Left lung (tissue), 4 donors: ENCODE measurements at regions not wholly inside any gene's neighbourhood (a gene's known extent, or its start where the extent isn't known, plus 50 kb on each side); places are given as distances from the start of the nearest gene placed in this dataset.

Experiments
- ATAC-seq: fragments of 200-7000 bp; cut with Tn5 transposase; one replicate; pipeline ENCODE4 v1.9.1; 2020; ENCODE audit warnings: moderate library complexity
- DNase-seq, 4 donors: peaks; one replicate each; pipeline ENCODE4 v3.0.0-alpha.2; 2013 to 2020
- H3K27ac ChIP-seq, 2 donors: fragments of 200-600 bp; sonication (generic) in 1 of 2; one replicate each; pipeline versions ENCODE4 v1.5.0 to v1.8.0; 2020 to 2021
- H3K27me3 ChIP-seq, 2 donors: fragments of 200-600 bp; sonication (generic) in 1 of 2; one replicate each; pipeline versions ENCODE4 v1.5.0 to v1.8.0; 2020 to 2021
- H3K36me3 ChIP-seq, 2 donors: fragments of 200-600 bp; sonication (generic) in 1 of 2; one replicate each; pipeline versions ENCODE4 v1.5.0 to v1.8.0; 2020 to 2021
- H3K4me1 ChIP-seq, 2 donors: fragments of 200-600 bp; one replicate each; pipeline ENCODE4 v1.8.0; 2021
- H3K4me3 ChIP-seq, 2 donors: fragments of 200-600 bp; sonication (generic) in 1 of 2; one replicate each; pipeline versions ENCODE4 v1.5.0 to v1.8.0; 2020 to 2021; ENCODE audit warnings: mild to moderate bottlenecking in 1 of 2
- H3K9me3 ChIP-seq, 2 donors: fragments of 200-600 bp; sonication (generic) in 1 of 2; one replicate each; pipeline versions ENCODE4 v1.5.0 to v1.8.0; 2020 to 2021
- CTCF ChIP-seq, 2 donors: fragments of 200-600 bp; sonication (generic) in 1 of 2; IDR thresholded peaks; one replicate each; pipeline versions ENCODE4 v1.5.0 to v1.8.0; 2021; ENCODE audit warnings: antibody characterized with exemption in 2 of 2
- intact Hi-C, 2 donors: fragments of 100-400 bp; cut with DNase I; formaldehyde crosslinking; loops; one replicate each; pipeline versions ENCODE4 v1.11.2 to v1.14.2; 2022
- donor health status: DM: no; HTN: yes; CAD: no.
- donor health status: DM: no; HTN: no; CAD: no.

GRCh38 chr1:38340409-38340808 is 293.8 kb upstream of the POU3F1 start:
- H3K4me1 ChIP-seq: no peaks in the 10 kb centered on the region
- H3K4me3 ChIP-seq: no peak overlapping the region
- H3K27me3 ChIP-seq: peaks cover 0 to 21% of the 10 kb centered on the region in 2 donors
- no peak overlapping the region for H3K27ac ChIP-seq
- DNase-seq (no peak), ATAC-seq (no peak)
- H3K36me3 ChIP-seq: no peaks in the 10 kb centered on the region
- peaks cover 0 to 3% of the 10 kb centered on the region in 2 donors for H3K9me3 ChIP-seq
- intact Hi-C loops: no loop called here
- no peak for TF ChIP-seq CTCF (IDR thresholded peaks at IDR 0.05)

GRCh38 chr1:38337711-38338110 is 291.1 kb upstream of the POU3F1 start:
- Histone ChIP-seq H3K27ac (no peak overlapping the region), H3K4me1 (no peaks in the 10 kb centered on the region), H3K36me3 (no peaks in the 10 kb centered on the region), H3K4me3 (no peak overlapping the region), H3K27me3 (peaks cover 0 to 25% of the 10 kb centered on the region in 2 donors), H3K9me3 (no peaks in the 10 kb centered on the region)
- ATAC-seq (no peak), DNase-seq (no peak)
- intact Hi-C loops: no loop called here
- TF ChIP-seq CTCF (IDR thresholded peaks at IDR 0.05): no peak

- no peak for TF ChIP-seq CTCF (IDR thresholded peaks at IDR 0.05)
- H3K36me3 ChIP-seq: no peaks in the 10 kb centered on the region
- no peak overlapping the region for H3K4me3 ChIP-seq
- ATAC-seq: no peak
- no peaks in the 10 kb centered on the region for H3K9me3 ChIP-seq
- H3K27me3 ChIP-seq: peaks cover 0 to 25% of the 10 kb centered on the region in 2 donors
- H3K4me1 ChIP-seq: no peaks in the 10 kb centered on the region
- intact Hi-C loops: no loop called here
- DNase-seq: no peak
- H3K27ac ChIP-seq: no peak overlapping the region
These were observed 290.4 kb upstream of the POU3F1 start for GRCh38 chr1:38336961-38337360.

DNA sequence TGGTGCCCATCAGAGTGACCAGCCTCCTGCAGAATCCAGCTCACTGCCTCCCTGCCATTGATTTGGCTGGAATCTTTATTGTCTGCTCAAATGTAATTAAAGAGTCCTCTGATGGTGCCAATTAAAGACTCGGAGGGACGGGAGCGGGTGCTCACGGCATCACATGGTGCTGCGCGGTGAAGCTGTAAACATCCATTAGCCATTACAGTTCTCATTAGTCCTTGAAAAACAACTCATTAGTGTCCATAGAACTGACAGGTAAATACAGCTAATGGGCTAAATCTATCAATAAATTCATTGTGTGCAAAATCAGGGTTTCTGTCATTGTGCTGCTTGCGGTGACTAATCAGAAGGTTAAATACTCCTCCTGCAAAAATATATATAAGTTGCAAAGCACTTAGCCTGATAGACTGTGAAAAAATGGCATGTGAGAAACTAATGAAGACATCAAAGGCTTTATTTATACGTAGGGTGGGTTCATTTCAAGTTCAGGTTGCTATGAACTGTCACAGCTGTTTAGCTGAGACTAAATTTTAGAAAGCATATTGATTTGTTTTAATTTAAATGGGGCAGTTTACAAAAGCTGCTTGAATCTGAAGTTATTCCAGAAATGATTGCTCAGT is 289.8 kb upstream of the POU3F1 start:
- intact Hi-C loops: no loop called here
- DNase-seq: peak in 1 of 4 donors; percentile 15

More for the DNA sequence above, 289.8 kb upstream of the POU3F1 start:
- peaks cover 0 to 25% of the 10 kb centered on the region in 2 donors for H3K27me3 ChIP-seq
- no peaks in the 10 kb centered on the region for H3K36me3 ChIP-seq
- H3K4me1 ChIP-seq: no peaks in the 10 kb centered on the region
- no peak for TF ChIP-seq CTCF (IDR thresholded peaks at IDR 0.05)
- H3K27ac ChIP-seq: no peak overlapping the region
- H3K4me3 ChIP-seq: no peak overlapping the region
- no peak for ATAC-seq
- no peaks in the 10 kb centered on the region for H3K9me3 ChIP-seq
